Gastrocnemius medialis (tissue), 4 donors: ENCODE measurements at regions not wholly inside any gene's neighbourhood (a gene's known extent, or its start where the extent isn't known, plus 50 kb on each side); places are given as distances from the start of the nearest gene placed in this dataset.

Experiments
- CTCF ChIP-seq, 5 experiments: fragments of 450-650 bp in 3 of 5; fragments of 200-600 bp in 2 of 5; sonication (generic) in 2 of 5; IDR thresholded peaks in 4 of 5; conservative IDR thresholded peaks in 1 of 5; 1 replicate in 4 of 5; 2 replicates in 1 of 5; pipeline ENCODE4 v1.5.1; 2016 to 2019; ENCODE audit warnings: antibody characterized with exemption in 5 of 5, mild to moderate bottlenecking in 3 of 5, moderate library complexity in 3 of 5
- POLR2A ChIP-seq, 2 donors: fragments of 450-650 bp; IDR thresholded peaks; one replicate each; pipeline ENCODE4 v1.6.1; 2017; ENCODE audit warnings: antibody characterized with exemption in 2 of 2, mild to moderate bottlenecking in 2 of 2, moderate library complexity in 2 of 2

- TF ChIP-seq CTCF (IDR thresholded peaks at IDR 0.05 in 4 of 5, conservative IDR thresholded peaks at IDR 0.05 in 1 of 5) (no peak), POLR2A (IDR thresholded peaks at IDR 0.05) (no peak)
Measured at GRCh38 chr2:35163948-35164347, 1191.6 kb upstream of the CRIM1 start.
